PFSK-1 (cell line): ENCODE measurements at regions not wholly inside any gene's neighbourhood (a gene's known extent, or its start where the extent isn't known, plus 50 kb on each side); places are given as distances from the start of the nearest gene placed in this dataset.

Source experiments
- FOXP2 ChIP-seq: optimal IDR thresholded peaks from 2 replicates; pipeline ENCODE3; 2011; ENCODE audit warnings: borderline replicate concordance, control low read depth, inconsistent platforms; ENCODE audit not compliant: insufficient read depth; ENCODE audit errors: extremely low read length, extremely low read depth
- POLR2AphosphoS5 ChIP-seq: IDR thresholded peaks from 2 replicates; pipeline ENCODE4 v1.6.1; 2012; ENCODE audit warnings: low read depth, mild to moderate bottlenecking, control low read depth, low read length, moderate library complexity
- TAF1 ChIP-seq: IDR thresholded peaks from 2 replicates; pipeline ENCODE4 v1.6.1; 2012; ENCODE audit warnings: low read length, control low read depth, borderline replicate concordance; ENCODE audit not compliant: insufficient read depth
- TF ChIP-seq, protein P1 (sequence below), 2 experiments: IDR thresholded peaks; 2 replicates each; pipeline versions ENCODE4 v1.6.1 to v1.8.0; 2011 to 2012; ENCODE audit warnings: low read depth in 2 of 2, low read length in 2 of 2, control low read depth in 1 of 2, inconsistent platforms in 1 of 2, mild to moderate bottlenecking in 1 of 2, moderate library complexity in 1 of 2; ENCODE audit not compliant: insufficient read depth in 1 of 2

GRCh38 chr22:47280301-47280700 is 517.9 kb downstream of the TBC1D22A start:
- TF ChIP-seq TAF1: no peak
- TF ChIP-seq, protein P1, sequence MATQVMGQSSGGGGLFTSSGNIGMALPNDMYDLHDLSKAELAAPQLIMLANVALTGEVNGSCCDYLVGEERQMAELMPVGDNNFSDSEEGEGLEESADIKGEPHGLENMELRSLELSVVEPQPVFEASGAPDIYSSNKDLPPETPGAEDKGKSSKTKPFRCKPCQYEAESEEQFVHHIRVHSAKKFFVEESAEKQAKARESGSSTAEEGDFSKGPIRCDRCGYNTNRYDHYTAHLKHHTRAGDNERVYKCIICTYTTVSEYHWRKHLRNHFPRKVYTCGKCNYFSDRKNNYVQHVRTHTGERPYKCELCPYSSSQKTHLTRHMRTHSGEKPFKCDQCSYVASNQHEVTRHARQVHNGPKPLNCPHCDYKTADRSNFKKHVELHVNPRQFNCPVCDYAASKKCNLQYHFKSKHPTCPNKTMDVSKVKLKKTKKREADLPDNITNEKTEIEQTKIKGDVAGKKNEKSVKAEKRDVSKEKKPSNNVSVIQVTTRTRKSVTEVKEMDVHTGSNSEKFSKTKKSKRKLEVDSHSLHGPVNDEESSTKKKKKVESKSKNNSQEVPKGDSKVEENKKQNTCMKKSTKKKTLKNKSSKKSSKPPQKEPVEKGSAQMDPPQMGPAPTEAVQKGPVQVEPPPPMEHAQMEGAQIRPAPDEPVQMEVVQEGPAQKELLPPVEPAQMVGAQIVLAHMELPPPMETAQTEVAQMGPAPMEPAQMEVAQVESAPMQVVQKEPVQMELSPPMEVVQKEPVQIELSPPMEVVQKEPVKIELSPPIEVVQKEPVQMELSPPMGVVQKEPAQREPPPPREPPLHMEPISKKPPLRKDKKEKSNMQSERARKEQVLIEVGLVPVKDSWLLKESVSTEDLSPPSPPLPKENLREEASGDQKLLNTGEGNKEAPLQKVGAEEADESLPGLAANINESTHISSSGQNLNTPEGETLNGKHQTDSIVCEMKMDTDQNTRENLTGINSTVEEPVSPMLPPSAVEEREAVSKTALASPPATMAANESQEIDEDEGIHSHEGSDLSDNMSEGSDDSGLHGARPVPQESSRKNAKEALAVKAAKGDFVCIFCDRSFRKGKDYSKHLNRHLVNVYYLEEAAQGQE (IDR thresholded peaks at IDR 0.05; ENCODE audit: insufficient read depth in 1 of 2, low read depth in 2 of 2, low read length in 2 of 2): no peak
- TF ChIP-seq POLR2AphosphoS5: no peak
- TF ChIP-seq FOXP2: no peak
